Activated CD8-positive, alpha-beta memory T cell treated with anti-CD3 and anti-CD28 coated beads, Interleukin-2, amount 50 U/mL, for 4 hours (primary cell): ENCODE measurements at regions not wholly inside any gene's neighbourhood (a gene's known extent, or its start where the extent isn't known, plus 50 kb on each side); places are given as distances from the start of the nearest gene placed in this dataset.

ENCODE experiments used
- DNase-seq: peaks from one replicate; pipeline ENCODE4 v3.0.0-alpha.2; 2020

DNA sequence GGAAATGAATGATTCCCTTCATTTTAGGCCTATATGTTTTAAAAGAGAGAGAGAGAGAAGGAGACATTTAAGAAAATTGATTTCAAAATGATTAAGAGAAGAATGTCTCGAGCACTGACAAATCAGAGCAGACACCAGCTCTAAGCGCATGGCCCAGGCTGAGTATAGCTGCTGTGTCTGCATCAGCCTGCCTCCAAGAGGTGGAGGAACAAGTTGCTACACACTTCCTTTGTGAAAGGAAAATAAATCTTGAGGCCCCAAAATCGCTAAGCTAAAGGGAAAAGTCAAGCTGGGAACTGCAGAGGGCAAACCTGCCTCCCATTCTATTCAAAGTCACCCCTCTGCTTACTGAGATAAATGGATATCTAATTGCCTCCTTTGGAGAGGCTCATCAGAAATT lies 728.7 kb upstream of the TMEM132C start:
- no peak for DNase-seq

- no peak for DNase-seq
Observed at GRCh38 chr12:127539226-127539858, 727.6 kb upstream of the TMEM132C start.

DNA sequence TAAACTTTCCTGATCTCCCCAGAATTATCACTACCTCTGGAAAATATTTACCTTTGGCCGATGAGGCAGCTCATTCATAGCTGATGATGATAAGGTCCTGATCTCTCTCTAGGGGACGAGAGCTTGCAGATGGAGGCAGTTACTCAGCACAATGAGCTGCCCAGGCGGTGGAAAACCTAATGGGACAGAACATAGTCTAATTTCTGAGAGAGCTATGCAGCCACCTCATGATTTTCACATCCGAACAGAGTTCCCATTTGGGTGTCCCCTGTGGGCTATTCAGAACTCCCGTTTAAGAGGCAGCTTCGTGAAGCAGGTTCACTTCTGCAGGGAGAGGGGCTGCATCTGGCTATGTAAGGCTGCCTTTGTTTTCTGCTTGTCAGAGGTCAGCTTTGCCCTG lies 724.6 kb upstream of the TMEM132C start:
- DNase-seq: no peak

GRCh38 chr12:127542931-127543330 lies 724.0 kb upstream of the TMEM132C start:
- no peak for DNase-seq

DNA sequence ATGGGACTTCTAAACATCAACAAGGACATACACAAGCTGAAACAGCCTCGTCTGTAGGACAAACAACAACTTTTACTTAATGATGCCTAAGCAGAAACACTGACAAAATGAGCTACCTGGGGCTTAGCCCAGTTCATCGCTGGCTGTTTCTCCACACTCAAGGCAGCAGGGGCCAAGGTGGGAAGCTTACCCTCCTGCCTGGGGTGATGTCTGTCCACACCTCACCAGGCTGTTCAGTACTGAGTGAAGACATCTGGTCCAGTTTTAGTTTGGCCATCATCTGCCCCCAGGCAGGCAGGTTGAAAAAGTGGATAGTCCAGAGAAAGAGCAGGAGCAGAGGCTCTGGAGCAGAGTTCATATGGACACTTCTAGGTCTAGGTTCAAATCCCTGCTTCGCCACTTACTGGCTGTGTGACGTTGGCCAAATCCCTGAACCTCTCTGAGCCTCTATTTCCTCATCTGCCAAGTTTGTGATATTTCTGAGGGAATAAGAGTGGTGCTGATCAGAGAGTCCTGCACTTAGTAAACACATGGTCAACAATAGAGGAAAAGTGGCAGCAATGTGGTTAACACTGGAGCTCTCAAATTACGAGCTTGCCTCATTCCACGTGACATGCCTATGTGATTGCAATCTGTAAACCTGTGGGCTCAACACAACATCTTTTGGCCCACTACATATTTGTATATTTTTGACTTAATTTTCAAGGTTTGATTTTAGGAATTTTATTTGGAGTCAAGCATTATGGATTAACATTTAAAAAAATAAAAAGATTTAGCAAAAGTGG lies 720.1 kb upstream of the TMEM132C start:
- no peak for DNase-seq

DNA sequence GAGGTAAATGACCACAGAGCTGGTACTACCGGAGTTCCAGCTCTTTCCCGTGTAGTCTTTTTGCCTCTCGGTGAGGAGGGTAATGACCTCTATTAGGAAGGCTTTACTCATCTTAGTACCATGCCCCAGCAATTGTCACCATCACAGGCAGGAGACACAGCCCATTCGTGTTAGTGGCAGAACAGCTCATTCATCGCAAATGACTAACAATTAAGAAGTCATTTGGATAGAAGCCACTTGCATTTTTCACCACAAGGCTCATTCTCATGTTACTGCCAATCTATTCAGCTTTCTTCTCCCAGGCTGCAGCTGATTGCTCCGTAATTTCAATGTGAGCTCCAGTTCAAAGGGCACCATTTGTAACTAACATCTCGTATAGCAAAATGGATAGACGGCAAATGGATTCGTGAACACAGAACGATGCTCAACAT lies 718.8 kb upstream of the TMEM132C start:
- no peak for DNase-seq

DNA sequence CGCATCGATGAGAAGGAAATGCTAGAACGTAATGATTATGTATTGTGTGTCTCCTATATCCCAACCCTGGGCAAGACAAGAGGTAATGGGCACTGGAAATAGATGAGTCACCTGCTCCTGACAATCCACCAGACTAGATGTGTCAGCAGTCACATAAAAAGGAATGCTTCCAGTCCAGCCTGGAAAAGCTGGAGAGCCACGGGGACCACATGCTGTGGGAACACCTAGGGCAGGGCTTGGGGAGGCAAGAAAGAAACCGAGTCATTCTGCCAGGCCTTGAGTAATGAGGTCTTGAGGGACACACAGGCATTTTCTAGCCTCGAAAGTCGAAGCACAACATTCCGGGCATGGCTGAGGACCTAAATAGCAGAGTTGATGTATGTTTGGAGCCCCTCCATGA lies 716.7 kb upstream of the TMEM132C start:
- no peak for DNase-seq

DNA sequence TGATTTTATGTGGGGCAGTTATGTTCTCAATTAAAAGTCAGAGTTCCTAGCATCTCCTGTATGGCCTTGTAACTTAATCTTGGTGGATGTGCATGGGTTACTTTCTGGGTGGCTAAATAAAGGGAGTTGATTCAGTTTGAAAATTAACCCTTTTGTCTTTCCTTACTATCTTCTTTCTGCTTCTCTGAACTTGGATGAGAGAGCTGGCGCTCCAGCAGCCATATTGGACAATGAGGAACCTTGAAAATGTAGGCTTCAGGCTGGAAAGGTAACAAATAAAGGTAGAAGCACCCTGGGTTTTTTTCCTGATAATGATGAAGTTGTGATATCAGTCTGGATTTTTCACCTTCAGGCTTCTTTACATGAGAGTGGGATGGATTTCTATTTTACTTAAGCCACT lies 714.1 kb upstream of the TMEM132C start:
- no peak for DNase-seq

- no peak for DNase-seq
Observed at GRCh38 chr12:127555071-127555470, 711.9 kb upstream of the TMEM132C start.

GRCh38 chr12:127556231-127556886 lies 710.6 kb upstream of the TMEM132C start:
- DNase-seq: no peak

DNA sequence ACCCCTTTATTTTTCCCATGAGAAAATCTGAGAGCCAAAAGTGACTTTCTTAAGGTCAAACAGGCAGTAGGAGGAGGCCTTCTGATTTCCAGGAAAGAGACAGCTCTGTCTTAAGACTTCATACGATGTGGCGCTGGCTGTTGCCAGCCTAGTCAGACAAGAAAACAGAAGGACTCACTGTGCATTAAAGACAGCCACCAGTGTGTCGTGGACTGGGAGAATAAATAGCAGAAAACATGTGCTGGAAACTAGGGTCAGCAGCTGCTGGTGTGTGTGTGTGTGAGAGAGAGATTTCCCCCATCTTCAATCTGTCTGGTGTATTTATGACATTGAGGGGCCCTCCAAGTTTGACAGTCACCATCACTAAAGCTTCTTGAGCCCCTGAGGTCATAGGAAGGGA lies 708.6 kb upstream of the TMEM132C start:
- no peak for DNase-seq

GRCh38 chr12:127559349-127560040 lies 707.5 kb upstream of the TMEM132C start:
- DNase-seq: no peak

DNA sequence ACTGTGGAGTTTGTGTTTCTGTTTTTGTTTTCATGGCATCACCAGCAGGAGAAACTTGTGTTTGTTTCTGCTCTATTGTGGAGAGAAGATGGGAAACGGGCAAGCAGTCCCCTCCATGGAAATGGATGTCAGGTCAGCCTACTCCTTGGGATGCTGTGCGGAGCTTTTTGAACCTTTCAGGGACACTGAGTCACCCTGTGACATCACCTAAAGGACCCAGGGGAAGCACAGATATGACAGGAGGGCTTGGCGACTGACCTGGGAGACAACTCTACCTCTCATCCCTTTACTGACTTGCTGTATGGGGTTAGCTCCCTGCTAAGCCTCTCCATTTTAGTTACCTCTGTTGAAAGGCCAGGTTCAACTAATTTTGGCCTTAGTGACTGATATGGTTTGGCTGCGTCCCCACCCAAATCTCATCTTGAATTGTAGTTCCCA lies 706.9 kb upstream of the TMEM132C start:
- DNase-seq: no peak

GRCh38 chr12:127562816-127563215 lies 704.2 kb upstream of the TMEM132C start:
- DNase-seq: no peak

DNA sequence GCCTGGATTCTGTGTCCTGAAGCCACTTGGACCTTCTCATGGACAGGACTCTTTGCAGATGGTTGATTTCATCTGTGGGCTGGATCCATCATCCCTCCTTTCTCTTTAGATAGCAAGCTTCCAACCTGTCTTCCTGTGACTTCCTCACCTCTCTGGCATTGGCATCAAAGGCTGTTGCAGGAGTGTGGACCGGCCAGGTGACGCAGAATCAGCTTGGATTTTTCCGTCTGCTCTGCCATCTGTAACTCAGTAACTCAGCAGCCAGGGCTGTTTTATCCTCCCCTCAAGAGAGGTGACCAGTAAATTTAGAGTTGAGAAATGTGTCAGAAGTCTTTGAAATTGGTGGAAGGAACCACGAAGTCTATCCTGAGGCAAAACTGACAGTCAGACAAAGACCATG lies 701.7 kb upstream of the TMEM132C start:
- DNase-seq: no peak

- no peak for DNase-seq
Observed at GRCh38 chr12:127567531-127567930, 699.4 kb upstream of the TMEM132C start.

DNA sequence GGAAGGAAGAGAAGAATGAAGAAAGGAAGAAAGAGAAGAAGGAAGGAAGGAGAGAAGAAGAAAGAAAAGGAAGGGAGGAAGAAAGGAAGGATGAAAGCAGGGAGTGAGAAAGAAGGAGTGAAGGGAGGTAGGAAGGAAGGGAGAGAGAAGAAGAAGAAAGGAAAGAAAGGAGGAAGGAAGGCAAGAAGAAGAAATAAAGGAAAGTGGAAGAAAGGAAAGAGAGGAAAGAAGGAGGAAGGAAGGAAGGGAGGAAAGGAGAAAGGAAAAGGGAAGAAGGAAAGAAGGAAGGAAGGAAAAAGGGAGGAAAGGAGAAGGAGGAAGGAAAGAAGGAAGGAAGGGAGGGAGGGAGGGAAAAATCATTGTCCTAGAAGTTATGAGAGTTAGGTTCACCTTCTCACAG lies 696.6 kb upstream of the TMEM132C start:
- no peak for DNase-seq

DNA sequence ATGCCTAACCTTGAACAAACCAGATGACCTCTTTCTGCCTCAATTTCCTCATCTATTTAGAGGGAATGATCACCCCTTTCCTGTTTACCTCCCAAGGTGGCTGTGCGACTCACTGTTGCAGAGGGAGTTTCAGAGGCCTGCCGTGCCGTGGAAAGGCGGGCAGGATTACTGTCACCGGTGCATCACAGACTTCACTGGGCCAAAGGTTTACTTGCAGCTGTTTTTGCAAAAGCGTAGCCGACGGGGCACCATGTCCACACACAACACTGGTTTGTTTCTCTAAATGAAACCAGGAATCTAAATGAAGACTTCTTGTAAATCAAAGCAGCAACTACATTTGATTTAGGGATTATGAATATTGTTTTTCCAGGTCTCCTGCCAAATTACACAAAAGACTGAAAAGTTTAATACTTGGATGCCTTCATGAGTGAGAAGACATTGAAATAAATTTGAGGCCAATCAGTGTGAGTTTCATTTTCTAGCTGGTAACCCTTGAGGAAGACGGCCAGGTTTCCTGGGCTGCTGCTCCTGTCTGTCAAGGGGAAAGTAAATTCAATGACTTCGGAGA lies 696.1 kb upstream of the TMEM132C start:
- DNase-seq: no peak

DNA sequence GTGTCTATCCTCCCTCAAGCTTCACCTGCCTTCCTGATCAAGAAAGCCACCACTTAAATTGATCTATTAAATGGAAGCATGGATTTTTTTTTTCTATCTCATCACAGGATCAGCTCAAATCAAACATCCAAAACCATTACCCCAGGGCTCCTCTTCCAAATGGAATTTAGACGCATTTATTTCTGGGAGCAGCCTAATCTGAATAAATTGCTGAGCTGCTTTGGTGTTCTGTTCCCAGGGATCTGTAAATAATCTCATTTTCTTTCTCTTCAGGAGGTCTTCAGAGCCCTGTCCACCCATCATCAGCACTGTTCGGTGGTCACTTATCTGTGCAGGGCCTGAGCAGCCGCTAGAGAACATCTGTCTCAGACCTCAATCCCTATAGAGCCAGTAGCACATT lies 695.4 kb upstream of the TMEM132C start:
- DNase-seq: no peak

GRCh38 chr12:127579446-127579845 lies 687.5 kb upstream of the TMEM132C start:
- DNase-seq: no peak

DNA sequence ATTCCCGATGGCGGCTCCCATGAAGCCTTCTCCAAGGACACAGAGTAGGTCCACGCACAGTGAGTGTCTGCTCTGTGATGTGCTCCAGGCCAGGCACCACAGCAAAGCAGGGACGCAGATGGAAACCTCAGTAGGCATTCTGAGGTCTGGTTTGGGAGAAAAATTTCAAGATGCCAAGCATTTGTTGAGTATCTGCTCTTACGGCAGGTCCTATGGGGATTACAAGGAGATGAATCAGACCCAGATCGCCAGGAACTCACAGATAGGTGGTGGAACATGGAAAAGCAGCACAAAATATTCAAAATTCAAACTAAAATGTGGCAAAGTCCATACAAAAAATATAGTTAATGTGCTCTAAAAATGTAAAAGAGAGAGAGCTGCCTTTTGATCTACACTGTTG lies 684.9 kb upstream of the TMEM132C start:
- no peak for DNase-seq

DNA sequence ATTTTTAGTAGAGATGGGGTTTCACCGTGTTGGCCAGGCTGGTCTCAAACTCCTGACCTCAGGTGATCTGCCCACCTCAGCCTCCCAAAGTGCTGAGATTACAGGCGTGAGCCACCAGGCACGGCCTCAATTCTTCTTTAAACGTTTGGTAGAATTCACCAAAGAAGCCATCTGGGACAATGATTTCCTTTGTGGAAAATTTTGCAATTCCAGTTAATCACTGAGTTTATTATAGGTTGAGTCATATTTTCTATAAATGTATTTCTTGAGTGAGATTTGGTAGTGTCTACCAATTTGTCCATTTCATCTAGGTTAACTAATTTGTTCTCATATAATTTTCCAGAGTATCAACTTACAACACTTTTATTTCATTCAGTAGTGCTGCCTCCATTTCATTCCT lies 683.9 kb upstream of the TMEM132C start:
- DNase-seq: no peak

GRCh38 chr12:127588249-127588648 lies 678.7 kb upstream of the TMEM132C start:
- DNase-seq: no peak
